DND-41 (cell line): ENCODE measurements at regions not wholly inside any gene's neighbourhood (a gene's known extent, or its start where the extent isn't known, plus 50 kb on each side); places are given as distances from the start of the nearest gene placed in this dataset.

Source experiments
- EZH2 ChIP-seq: IDR thresholded peaks from 3 replicates; pipeline ENCODE4 v1.6.1; 2012; ENCODE audit warnings: borderline replicate concordance, low read depth, mild to moderate bottlenecking, moderate library complexity, low read length, inconsistent platforms; ENCODE audit not compliant: severe bottlenecking
- TF ChIP-seq, protein P1 (sequence below): IDR thresholded peaks from 2 replicates; pipeline ENCODE4 v1.5.1; 2012; ENCODE audit warnings: borderline replicate concordance, low read length, moderate library complexity, mild to moderate bottlenecking; ENCODE audit not compliant: poor library complexity, severe bottlenecking; ENCODE audit errors: extremely low read depth

DNA sequence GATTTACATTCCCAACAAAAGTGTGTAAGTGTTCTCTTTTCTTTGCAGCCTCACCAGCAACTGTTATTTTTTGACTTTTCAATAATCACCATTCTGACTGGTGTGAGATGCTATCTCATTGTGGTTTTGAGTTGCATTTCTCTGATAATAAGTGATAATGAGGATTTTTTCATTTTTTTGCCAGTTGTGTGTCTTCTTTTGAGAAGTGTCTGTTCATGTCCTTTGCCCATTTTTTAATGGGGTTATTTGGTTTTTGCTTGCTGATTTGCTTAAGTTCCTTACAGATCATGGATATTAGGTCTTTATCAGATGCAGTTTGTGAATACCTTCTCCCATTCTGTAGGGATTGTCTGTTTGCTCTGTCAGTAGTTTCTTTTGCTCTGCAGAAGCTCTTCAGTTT, 107.7 kb downstream of the EHF start:
- TF ChIP-seq, protein P1, sequence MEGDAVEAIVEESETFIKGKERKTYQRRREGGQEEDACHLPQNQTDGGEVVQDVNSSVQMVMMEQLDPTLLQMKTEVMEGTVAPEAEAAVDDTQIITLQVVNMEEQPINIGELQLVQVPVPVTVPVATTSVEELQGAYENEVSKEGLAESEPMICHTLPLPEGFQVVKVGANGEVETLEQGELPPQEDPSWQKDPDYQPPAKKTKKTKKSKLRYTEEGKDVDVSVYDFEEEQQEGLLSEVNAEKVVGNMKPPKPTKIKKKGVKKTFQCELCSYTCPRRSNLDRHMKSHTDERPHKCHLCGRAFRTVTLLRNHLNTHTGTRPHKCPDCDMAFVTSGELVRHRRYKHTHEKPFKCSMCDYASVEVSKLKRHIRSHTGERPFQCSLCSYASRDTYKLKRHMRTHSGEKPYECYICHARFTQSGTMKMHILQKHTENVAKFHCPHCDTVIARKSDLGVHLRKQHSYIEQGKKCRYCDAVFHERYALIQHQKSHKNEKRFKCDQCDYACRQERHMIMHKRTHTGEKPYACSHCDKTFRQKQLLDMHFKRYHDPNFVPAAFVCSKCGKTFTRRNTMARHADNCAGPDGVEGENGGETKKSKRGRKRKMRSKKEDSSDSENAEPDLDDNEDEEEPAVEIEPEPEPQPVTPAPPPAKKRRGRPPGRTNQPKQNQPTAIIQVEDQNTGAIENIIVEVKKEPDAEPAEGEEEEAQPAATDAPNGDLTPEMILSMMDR: no peak
- TF ChIP-seq EZH2: no peak
